ENCODE measurements at regions not wholly inside any gene's neighbourhood (a gene's known extent, or its start where the extent isn't known, plus 50 kb on each side); places are given as distances from the start of the nearest gene placed in this dataset.

DNA sequence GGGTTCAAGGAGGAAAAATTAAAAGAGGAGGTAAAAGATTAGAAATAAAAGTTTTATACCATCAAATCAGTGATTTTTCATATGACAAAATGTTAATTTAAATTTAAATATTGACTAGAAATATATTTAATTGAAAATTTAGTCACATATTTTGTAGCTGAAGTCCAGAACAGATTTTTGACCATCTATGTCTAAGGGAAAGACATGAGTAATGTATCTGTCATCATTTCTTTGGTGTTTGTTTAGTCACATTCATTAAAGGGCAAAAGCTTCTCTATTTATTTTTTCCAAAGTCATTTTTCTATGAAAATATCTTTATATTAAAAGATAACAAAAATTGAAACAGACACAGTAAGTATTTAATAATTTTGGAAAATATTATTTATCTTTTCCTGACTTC is 252.0 kb upstream of the ISL1 start:
- TF ChIP-seq, protein P1, sequence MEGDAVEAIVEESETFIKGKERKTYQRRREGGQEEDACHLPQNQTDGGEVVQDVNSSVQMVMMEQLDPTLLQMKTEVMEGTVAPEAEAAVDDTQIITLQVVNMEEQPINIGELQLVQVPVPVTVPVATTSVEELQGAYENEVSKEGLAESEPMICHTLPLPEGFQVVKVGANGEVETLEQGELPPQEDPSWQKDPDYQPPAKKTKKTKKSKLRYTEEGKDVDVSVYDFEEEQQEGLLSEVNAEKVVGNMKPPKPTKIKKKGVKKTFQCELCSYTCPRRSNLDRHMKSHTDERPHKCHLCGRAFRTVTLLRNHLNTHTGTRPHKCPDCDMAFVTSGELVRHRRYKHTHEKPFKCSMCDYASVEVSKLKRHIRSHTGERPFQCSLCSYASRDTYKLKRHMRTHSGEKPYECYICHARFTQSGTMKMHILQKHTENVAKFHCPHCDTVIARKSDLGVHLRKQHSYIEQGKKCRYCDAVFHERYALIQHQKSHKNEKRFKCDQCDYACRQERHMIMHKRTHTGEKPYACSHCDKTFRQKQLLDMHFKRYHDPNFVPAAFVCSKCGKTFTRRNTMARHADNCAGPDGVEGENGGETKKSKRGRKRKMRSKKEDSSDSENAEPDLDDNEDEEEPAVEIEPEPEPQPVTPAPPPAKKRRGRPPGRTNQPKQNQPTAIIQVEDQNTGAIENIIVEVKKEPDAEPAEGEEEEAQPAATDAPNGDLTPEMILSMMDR (IDR thresholded peaks at IDR 0.05; ENCODE audit: low read depth, low read length), result no peak
- TF ChIP-seq, protein P2, sequence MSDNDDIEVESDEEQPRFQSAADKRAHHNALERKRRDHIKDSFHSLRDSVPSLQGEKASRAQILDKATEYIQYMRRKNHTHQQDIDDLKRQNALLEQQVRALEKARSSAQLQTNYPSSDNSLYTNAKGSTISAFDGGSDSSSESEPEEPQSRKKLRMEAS (IDR thresholded peaks at IDR 0.05; ENCODE audit: low read depth, low read length), result no peak

All from NB4 (cell line).